Activated CD4-positive, alpha-beta T cell treated with anti-CD3 and anti-CD28 coated beads for 36 hours (primary cell): ENCODE measurements at regions not wholly inside any gene's neighbourhood (a gene's known extent, or its start where the extent isn't known, plus 50 kb on each side); places are given as distances from the start of the nearest gene placed in this dataset.
"Not testable (repeated sequence)": the region's sequence is repeated elsewhere in the genome, so short reads cannot be mapped to it uniquely, and the experiment has no call there.

ENCODE experiments used
- ATAC-seq: fragments of 200-7000 bp; cut with Tn5 transposase; one replicate; pipeline ENCODE4 v1.10.0; 2021; ENCODE audit warnings: mild to moderate bottlenecking, moderate library complexity
- CTCF ChIA-PET: fragments of 350-600 bp; sonication (Branson Sonifier 250); formaldehyde crosslinking; loops from one replicate; lab custom pipeline; 2021; ENCODE audit warnings: antibody characterized with exemption; lab: Charles Lee
- POLR2A ChIA-PET: fragments of 350-600 bp; sonication (Branson Sonifier 250); formaldehyde crosslinking; loops from one replicate; lab custom pipeline; 2021; ENCODE audit warnings: antibody characterized with exemption, inconsistent platforms; lab: Charles Lee
- DNase-seq: peaks from one replicate; pipeline ENCODE4 v3.0.0-alpha.2; 2020
- H3K27ac Mint-ChIP-seq: one replicate; pipeline ENCODE4 v1.8.0; 2021; ENCODE audit warnings: mixed read lengths
- H3K27me3 Mint-ChIP-seq: one replicate; pipeline ENCODE4 v1.8.0; 2021; ENCODE audit warnings: mixed read lengths
- H3K36me3 Mint-ChIP-seq: one replicate; pipeline ENCODE4 v1.8.0; 2021; ENCODE audit warnings: low read depth, mixed read lengths
- H3K4me1 Mint-ChIP-seq: one replicate; pipeline ENCODE4 v1.8.0; 2021; ENCODE audit warnings: mixed read lengths
- H3K4me3 Mint-ChIP-seq: one replicate; pipeline ENCODE4 v1.8.0; 2021; ENCODE audit warnings: mild to moderate bottlenecking, moderate library complexity, mixed read lengths
- H3K9me3 Mint-ChIP-seq: one replicate; pipeline ENCODE4 v1.8.0; 2021; ENCODE audit warnings: low read depth, mixed read lengths
- intact Hi-C, 2 experiments: fragments of 100-400 bp; cut with DNase I in 1 of 2; cut with micrococcal nuclease in 1 of 2; formaldehyde crosslinking; loops; one replicate each; pipeline versions ENCODE4 v1.14.2 to v1.15.1; 2022 to 2024; cut with DNase I, micrococcal nuclease

DNA sequence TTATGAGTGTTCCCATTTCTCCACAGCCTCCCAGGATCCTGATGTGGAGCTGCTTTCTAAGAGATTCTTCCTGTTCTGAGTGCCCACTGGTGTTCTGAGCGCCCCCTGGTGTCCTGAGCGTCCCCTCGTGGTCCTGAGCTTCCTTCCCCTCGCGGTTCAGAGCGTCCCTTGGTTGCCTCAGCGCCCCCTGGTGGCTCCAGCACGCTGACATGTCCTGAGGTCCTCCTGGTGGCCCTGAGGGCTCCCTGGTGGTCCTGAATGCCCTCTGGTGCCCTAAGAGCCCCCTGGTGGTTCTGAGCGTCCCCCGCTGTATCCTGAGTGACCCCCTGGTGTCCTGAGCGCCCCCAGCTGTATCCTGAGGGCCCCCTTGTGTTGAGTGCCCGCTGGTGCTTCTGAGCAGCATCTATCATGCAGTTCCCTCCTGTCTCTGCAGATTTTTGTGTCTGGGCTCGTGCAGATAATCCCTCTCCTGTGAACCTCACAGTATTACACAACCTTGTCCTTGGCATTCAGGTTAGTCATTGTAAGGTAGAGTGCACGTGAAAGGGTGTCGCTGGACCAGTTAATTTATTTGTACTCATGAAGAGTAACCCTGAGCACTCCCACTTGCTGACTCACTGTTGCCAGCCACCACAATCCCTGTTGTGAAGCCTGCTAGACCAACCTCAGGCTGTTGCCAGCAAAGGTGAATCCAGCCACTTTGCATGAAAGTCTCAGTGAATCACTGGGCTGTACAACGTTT lies 1214.9 kb downstream of the TMEM121 start:
- ATAC-seq (peak; percentile 79), DNase-seq (peak; percentile 82)
- H3K4me3 Mint-ChIP-seq, intact Hi-C loops, H3K27me3 Mint-ChIP-seq, H3K9me3 Mint-ChIP-seq, H3K36me3 Mint-ChIP-seq: not testable (repeated sequence)
- H3K4me1 Mint-ChIP-seq: peaks cover 18% of the 10 kb centered on the region
- CTCF ChIA-PET: interaction anchor here (0.6 to 1.8 kb wide), 15 partner anchors 11 to 96 kb away, joined by 3 to 9 read pairs (median 4); no protein-coding TSS in a partner anchor
- POLR2A ChIA-PET: interaction anchor here (0.7 kb wide), 1 partner anchor 49 kb away, joined by 3 read pairs; no protein-coding TSS in a partner anchor
- H3K27ac Mint-ChIP-seq: peak overlapping the region; percentile 37

DNA sequence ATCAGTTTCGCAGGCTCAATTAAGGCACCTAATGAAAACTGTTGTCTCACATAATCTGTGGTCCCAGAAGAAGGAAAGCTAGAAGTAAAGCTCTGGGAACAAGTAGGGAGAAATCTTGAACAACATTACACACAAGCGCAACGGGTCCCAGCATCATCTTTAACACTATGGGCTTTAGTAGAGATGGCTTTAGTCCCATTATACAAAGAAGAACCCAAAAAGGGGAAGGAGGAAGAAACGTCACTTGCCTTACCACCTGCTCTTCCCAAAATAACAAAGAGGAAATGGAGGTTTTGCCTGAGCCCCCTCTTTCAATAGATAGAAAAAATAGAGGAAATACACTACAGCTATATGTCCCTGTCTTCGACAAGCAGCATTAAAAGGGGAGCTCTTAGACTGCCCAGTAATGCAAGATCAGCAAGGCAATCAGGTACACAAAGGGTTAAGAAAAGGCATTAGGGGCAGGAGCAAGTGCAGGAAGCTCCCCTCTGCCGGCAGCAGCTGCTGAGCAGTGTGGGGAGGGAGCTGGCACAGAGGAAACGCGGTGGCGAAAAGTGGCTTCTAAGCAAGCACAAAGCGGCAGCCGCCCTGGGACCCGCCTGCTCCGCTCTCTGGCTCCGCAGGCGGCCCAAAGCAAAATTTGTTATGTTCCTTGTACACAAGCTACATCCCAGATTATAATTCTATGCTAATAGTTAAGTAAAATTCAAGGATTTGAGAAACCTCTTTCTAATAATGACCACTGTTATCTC lies 1218.8 kb downstream of the TMEM121 start:
- H3K36me3 Mint-ChIP-seq, H3K27ac Mint-ChIP-seq, H3K4me3 Mint-ChIP-seq, H3K9me3 Mint-ChIP-seq, intact Hi-C loops, H3K27me3 Mint-ChIP-seq, POLR2A ChIA-PET: not testable (repeated sequence)
- peak; percentile 56 for DNase-seq
- H3K4me1 Mint-ChIP-seq: peaks cover 19% of the 10 kb centered on the region
- CTCF ChIA-PET: interaction anchor here (1.1 kb wide), 1 partner anchor 54 kb away, joined by 4 read pairs; no protein-coding TSS in a partner anchor
- peak; percentile 71 for ATAC-seq

DNA sequence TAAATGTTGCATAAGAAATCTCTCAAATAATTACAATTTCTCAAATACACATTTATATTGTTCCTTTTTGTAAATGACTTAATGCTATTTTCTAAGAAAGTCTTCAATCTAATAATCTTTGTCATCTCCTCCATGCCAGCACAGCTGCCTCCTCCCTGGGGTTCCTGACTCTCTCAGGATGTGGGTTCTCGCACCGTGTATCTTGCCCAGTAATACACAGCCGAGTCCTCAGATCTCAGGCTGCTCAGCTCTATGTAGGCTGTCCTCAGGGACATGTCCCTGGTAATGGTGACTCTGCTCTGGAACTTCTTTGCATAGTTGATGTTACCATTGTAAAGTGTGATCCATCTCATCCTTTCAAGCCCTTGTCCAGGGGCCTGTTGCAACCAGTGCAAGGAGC lies 1223.7 kb downstream of the TMEM121 start:
- H3K4me3 Mint-ChIP-seq, POLR2A ChIA-PET, H3K27me3 Mint-ChIP-seq, CTCF ChIA-PET, H3K27ac Mint-ChIP-seq, H3K36me3 Mint-ChIP-seq, intact Hi-C loops, H3K9me3 Mint-ChIP-seq, DNase-seq, ATAC-seq: not testable (repeated sequence)
- peaks cover 11% of the 10 kb centered on the region for H3K4me1 Mint-ChIP-seq

DNA sequence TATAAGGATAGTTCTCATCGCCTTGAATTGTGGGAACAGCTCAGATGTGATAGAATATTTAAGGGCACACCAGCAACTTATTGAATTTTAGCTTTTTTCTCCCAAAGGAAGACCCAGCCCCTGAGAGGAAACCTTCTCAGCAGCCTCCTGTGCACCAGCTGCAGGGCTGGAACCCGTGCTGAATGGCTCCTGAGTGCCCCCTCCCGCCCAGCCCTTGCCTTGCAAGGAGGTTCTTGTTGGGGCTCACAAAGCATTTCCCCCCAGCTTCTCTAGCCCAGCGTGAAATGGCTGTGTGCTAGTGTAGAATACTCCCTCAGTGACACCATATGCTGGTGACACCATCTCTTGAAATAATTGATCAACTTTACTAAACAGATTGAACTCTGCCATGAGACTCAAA lies 1227.4 kb downstream of the TMEM121 start:
- H3K9me3 Mint-ChIP-seq, H3K4me3 Mint-ChIP-seq, H3K27me3 Mint-ChIP-seq, POLR2A ChIA-PET, ATAC-seq, intact Hi-C loops, H3K27ac Mint-ChIP-seq, H3K36me3 Mint-ChIP-seq: not testable (repeated sequence)
- peak; percentile 39 for DNase-seq
- CTCF ChIA-PET: interaction anchor here (1.1 to 1.4 kb wide), 2 partner anchors 13 to 18 kb away, joined by 3 read pairs; no protein-coding TSS in a partner anchor
- H3K4me1 Mint-ChIP-seq: peaks cover 24% of the 10 kb centered on the region

DNA sequence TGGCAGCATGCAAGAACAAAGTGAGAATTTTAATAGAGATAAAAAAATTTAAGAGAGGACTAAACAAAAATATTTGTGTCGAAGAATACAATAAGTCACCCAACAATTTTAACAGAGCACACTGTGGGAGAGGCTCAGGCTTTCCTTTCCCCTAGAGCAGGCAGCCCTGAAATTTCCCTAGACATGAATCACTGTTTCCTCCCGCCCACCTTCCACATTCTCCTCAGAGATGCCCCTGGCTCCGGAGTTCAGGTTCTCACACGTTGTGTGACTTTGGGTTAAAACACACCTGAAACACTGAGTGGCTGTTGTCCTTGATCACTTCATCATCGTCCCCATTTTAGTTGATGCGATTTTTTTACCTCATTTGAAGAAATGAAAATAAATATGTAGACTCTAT lies 1231.1 kb downstream of the TMEM121 start:
- H3K9me3 Mint-ChIP-seq, DNase-seq, POLR2A ChIA-PET, H3K27me3 Mint-ChIP-seq, intact Hi-C loops, CTCF ChIA-PET, H3K36me3 Mint-ChIP-seq: not testable (repeated sequence)
- Mint-ChIP-seq H3K4me1 (peaks cover 19% of the 10 kb centered on the region), H3K27ac (peak overlapping the region; percentile 67), H3K4me3 (peak overlapping the region; percentile 23)
- peak; percentile 71 for ATAC-seq

DNA sequence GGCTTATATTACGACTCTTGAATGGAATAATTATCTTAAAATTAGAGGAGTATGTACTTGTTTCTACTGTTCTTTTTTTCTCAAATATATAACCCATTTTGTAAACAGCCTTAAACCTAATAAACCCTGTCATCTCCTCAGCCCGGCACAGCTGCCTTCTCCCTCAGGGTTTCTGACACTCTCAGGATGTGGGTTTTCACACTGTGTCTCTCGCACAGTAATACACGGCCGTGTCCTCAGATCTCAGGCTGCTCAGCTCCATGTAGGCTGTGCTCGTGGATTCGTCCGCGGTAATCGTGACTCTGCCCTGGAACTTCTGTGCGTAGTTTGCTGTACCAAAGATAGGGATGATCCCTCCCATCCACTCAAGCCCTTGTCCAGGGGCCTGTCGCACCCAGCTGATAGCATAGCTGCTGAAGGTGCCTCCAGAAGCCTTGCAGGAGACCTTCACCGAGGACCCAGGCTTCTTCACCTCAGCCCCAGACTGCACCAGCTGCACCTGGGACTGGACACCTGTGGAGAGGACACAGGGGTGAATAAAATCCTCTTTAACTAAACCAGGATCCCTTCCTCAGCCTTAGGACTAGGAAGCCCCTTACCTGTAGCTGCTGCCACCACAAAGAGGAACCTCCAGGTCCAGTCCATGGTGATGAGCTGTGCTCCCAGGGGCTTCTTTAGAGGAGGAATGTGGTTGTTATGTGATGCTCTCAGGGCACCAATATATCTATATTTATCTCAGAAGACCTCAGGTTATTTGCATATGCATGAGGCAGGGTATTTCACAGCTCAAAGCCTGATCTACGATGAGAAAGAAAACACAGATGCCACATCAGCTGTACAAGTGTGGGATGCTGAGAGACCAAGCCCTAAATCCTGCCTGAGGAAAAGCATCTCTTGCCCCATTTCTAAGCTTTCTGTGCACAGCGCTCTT lies 1235.8 kb downstream of the TMEM121 start:
- DNase-seq (peak; percentile 26), ATAC-seq (peak; percentile 26)
- H3K9me3 Mint-ChIP-seq, H3K36me3 Mint-ChIP-seq, H3K27me3 Mint-ChIP-seq, CTCF ChIA-PET, H3K4me3 Mint-ChIP-seq, POLR2A ChIA-PET, H3K27ac Mint-ChIP-seq: not testable (repeated sequence)
- intact Hi-C loops: loop anchor here in 1 of 2 experiments (10.0 kb wide), 1 partner anchor 627 kb away; no protein-coding TSS in a partner anchor
- peaks cover 25% of the 10 kb centered on the region for H3K4me1 Mint-ChIP-seq

DNA sequence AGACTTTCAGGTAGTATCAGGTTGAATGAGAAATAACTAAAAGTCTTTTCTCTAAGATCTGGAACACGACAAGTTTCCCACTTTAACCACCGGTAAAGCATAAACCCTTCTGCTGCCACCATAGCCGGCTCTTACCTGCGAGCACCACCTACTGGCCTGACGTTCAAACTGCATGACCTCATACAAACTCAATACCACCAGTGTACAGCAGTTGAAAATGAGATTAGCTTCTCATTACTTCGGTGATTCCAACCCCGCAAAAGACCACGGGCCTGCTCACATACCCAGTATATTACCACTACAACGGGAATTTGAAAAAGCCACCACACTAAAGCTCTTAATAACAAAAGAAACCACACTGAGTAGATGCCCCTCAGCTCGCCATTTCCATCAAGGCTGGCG lies 1238.6 kb downstream of the TMEM121 start:
- peaks cover 28% of the 10 kb centered on the region for H3K4me1 Mint-ChIP-seq
- H3K27ac Mint-ChIP-seq, H3K9me3 Mint-ChIP-seq, H3K36me3 Mint-ChIP-seq, POLR2A ChIA-PET, H3K27me3 Mint-ChIP-seq, H3K4me3 Mint-ChIP-seq: not testable (repeated sequence)
- DNase-seq: peak; percentile 37
- CTCF ChIA-PET: interaction anchor here (0.6 to 0.7 kb wide), 4 partner anchors 297 to 751 kb away, joined by 3 to 4 read pairs (median 4); no protein-coding TSS in a partner anchor
- intact Hi-C loops: loop anchor here in 1 of 2 experiments (10.0 kb wide), 1 partner anchor 630 kb away; no protein-coding TSS in a partner anchor
- peak; percentile 90 for ATAC-seq

DNA sequence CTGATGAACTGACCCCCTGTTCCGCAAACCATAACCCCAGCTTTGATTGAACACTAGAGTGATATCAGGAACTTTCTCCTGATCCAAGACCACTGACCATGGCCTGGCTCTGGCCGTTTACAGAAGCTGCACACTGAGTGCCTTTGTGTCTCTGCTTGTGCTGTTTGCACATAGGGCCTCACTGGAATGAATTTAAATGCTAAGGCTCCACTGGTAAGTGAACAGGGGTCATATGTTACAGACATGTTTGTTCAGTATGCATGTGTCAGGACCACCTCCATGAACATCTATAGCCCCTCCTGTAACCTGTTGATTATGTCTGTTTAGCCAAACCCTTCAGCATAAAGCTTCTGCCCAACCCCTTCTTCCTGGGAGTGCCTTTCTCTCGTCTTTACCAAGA lies 1239.8 kb downstream of the TMEM121 start:
- Mint-ChIP-seq H3K4me1 (peaks cover 32% of the 10 kb centered on the region), H3K36me3 (no peaks in the 10 kb centered on the region), H3K9me3 (no peaks in the 10 kb centered on the region), H3K27me3 (no peaks in the 10 kb centered on the region), H3K4me3 (no peak overlapping the region), H3K27ac (peak overlapping the region; percentile 29)
- ATAC-seq: no peak
- intact Hi-C loops: loop anchor here in 1 of 2 experiments (10.0 kb wide), 1 partner anchor 631 kb away; no protein-coding TSS in a partner anchor
- no peak for DNase-seq
- ChIA-PET CTCF (interaction anchor here (0.8 to 1.3 kb wide), 3 partner anchors 11 to 48 kb away, joined by 3 to 5 read pairs (median 4); no protein-coding TSS in a partner anchor), POLR2A (no interaction called here)

DNA sequence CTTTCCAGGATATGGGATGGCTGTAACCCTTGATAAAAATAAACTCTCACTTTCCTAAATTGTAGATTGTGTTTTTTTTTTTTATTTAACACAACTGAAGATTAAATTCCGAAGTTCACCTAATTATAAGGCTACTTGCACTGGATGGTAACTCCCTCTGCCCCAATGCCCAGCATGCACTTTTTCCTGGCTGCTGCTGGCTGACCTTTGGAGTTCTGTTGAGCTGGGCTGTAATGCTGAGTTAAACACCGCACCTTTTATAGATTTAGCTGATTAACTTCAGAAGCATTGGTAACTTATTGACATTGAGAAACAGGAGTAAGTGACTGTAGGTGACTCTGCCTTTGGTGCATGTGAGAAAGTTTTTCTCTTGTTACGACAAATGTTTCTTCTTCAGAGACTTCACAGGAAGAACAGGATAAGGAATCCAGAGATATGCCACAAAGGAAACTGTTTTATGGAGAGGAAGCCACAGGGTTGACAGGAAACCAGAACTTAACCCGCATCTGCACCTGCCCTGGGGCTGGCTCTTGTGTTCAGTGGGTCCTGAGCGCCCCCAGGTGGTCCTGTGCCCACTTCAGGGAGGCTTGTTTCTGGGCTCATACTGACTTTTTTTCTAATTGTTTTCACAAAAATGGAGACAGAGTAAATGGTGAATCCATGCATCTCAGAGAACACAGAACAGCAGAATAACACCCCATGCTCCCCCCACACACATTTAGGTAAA lies 1240.3 kb downstream of the TMEM121 start:
- H3K9me3 Mint-ChIP-seq, H3K27me3 Mint-ChIP-seq, POLR2A ChIA-PET, H3K36me3 Mint-ChIP-seq, H3K4me3 Mint-ChIP-seq, ATAC-seq: not testable (repeated sequence)
- Mint-ChIP-seq H3K27ac (peak overlapping the region; percentile 29), H3K4me1 (peaks cover 34% of the 10 kb centered on the region)
- CTCF ChIA-PET: interaction anchor here (0.8 to 1.3 kb wide), 3 partner anchors 10 to 49 kb away, joined by 3 to 5 read pairs (median 4); no protein-coding TSS in a partner anchor
- intact Hi-C loops: loop anchor here in 1 of 2 experiments (10.0 kb wide), 1 partner anchor 632 kb away; no protein-coding TSS in a partner anchor
- DNase-seq: peak; percentile 68

DNA sequence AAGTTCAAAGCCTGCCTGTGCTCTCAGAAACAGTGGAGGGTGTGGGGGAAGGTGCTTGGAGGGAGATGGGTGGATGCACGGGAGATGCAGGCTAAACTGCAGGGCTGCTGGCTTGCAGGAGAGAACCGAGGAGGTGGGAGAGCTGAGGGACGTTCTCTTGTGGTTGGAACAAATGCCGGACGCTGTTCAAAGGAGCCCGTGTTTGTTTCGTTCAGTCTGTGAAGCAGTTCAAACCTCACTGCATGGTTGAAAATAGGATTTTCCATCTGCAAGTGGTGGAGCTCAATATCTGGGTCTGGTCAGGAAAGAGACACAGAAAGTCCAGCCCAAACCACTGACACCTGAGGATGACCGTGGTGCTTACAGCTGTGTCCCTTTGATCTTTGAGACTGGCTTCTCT lies 1241.8 kb downstream of the TMEM121 start:
- H3K4me3 Mint-ChIP-seq, POLR2A ChIA-PET, H3K27me3 Mint-ChIP-seq, H3K27ac Mint-ChIP-seq, CTCF ChIA-PET, ATAC-seq, H3K9me3 Mint-ChIP-seq, DNase-seq, H3K36me3 Mint-ChIP-seq: not testable (repeated sequence)
- peaks cover 34% of the 10 kb centered on the region for H3K4me1 Mint-ChIP-seq
- intact Hi-C loops: loop anchor here in 1 of 2 experiments (1.0 to 10.0 kb wide), 2 partner anchors 46 to 633 kb away; no protein-coding TSS in a partner anchor
